ENCODE measurements at regions not wholly inside any gene's neighbourhood (a gene's known extent, or its start where the extent isn't known, plus 50 kb on each side); places are given as distances from the start of the nearest gene placed in this dataset.
"Not testable (repeated sequence)": the region's sequence is repeated elsewhere in the genome, so short reads cannot be mapped to it uniquely, and the experiment has no call there.

GRCh38 chr3:10645800-10646199 is 140.4 kb upstream of the ATP2B2 start:
- no peak overlapping the region for H3K4me2 ChIP-seq

GRCh38 chr3:10646531-10647335 is 141.3 kb upstream of the ATP2B2 start:
- Histone ChIP-seq H3K27ac (no peak overlapping the region), H3K4me1 (ENCODE audit: low read depth, poor library complexity, severe bottlenecking) (no peaks in the 10 kb centered on the region), H4K20me1 (ENCODE audit: insufficient read depth) (no peaks in the 10 kb centered on the region), H3K27me3 (ENCODE audit: insufficient read depth, low read depth) (no peaks in the 10 kb centered on the region), H3K4me3 (IDR thresholded peaks at IDR 0.05; ENCODE audit: insufficient read depth, low read depth, low read length) (no peak overlapping the region), H3K36me3 (ENCODE audit: insufficient read depth) (no peaks in the 10 kb centered on the region), H2AFZ (ENCODE audit: low read depth) (no peak overlapping the region), H3K9ac (no peak overlapping the region), H3K4me2 (no peak overlapping the region), H3K79me2 (ENCODE audit: insufficient read depth, low read depth) (no peaks in the 10 kb centered on the region)
- no peak for TF ChIP-seq CTCF (conservative IDR thresholded peaks at IDR 0.05; ENCODE audit: low read depth, low read length)

More at GRCh38 chr3:10645800-10646199, 140.4 kb upstream of the ATP2B2 start:
- H3K27me3 ChIP-seq (ENCODE audit: insufficient read depth, low read depth): no peaks in the 10 kb centered on the region
- H3K9ac ChIP-seq: no peak overlapping the region
- H3K4me1 ChIP-seq (ENCODE audit: low read depth, poor library complexity, severe bottlenecking): no peaks in the 10 kb centered on the region
- no peak overlapping the region for H2AFZ ChIP-seq (ENCODE audit: low read depth)
- H3K4me3 ChIP-seq (IDR thresholded peaks at IDR 0.05; ENCODE audit: insufficient read depth, low read depth, low read length): no peak overlapping the region
- no peak for TF ChIP-seq CTCF (conservative IDR thresholded peaks at IDR 0.05; ENCODE audit: low read depth, low read length)
- no peaks in the 10 kb centered on the region for H3K36me3 ChIP-seq (ENCODE audit: insufficient read depth)
- H4K20me1 ChIP-seq (ENCODE audit: insufficient read depth): no peaks in the 10 kb centered on the region
- H3K27ac ChIP-seq: no peak overlapping the region
- H3K79me2 ChIP-seq (ENCODE audit: insufficient read depth, low read depth): no peaks in the 10 kb centered on the region

DNA sequence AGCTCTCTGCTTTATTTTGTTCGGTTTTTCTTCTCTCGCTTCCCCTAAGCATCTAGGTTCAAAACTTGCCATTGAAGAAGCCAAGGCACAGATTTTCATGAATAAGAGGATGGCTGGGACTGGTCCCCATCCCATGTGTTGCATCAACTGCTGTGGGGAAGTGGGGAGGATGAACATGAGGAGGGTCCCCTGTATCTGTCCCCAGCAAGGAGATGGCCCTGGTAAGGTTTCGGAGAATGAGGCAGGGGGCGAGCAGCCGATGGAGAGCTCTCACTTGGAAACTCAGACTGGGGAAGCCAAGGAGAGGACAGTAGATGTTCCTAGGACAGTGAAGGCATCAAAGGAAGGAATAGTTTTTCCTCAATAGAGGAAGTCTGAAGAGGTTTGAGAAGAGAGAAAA is 142.0 kb upstream of the ATP2B2 start:
- Histone ChIP-seq H3K36me3 (ENCODE audit: insufficient read depth) (no peaks in the 10 kb centered on the region), H4K20me1 (ENCODE audit: insufficient read depth) (no peaks in the 10 kb centered on the region), H3K4me1 (ENCODE audit: low read depth, poor library complexity, severe bottlenecking) (no peaks in the 10 kb centered on the region), H3K4me2 (no peak overlapping the region), H2AFZ (ENCODE audit: low read depth) (no peak overlapping the region), H3K9ac (no peak overlapping the region), H3K27ac (no peak overlapping the region), H3K79me2 (ENCODE audit: insufficient read depth, low read depth) (no peaks in the 10 kb centered on the region), H3K27me3 (ENCODE audit: insufficient read depth, low read depth) (no peaks in the 10 kb centered on the region), H3K4me3 (IDR thresholded peaks at IDR 0.05; ENCODE audit: insufficient read depth, low read depth, low read length) (no peak overlapping the region)
- no peak for TF ChIP-seq CTCF (conservative IDR thresholded peaks at IDR 0.05; ENCODE audit: low read depth, low read length)

GRCh38 chr3:10648181-10648580 is 142.8 kb upstream of the ATP2B2 start:
- H3K27me3 ChIP-seq (ENCODE audit: insufficient read depth, low read depth): no peaks in the 10 kb centered on the region
- H3K9ac ChIP-seq: no peak overlapping the region
- H3K27ac ChIP-seq: no peak overlapping the region
- no peak overlapping the region for H3K4me2 ChIP-seq
- no peak overlapping the region for H3K4me3 ChIP-seq (IDR thresholded peaks at IDR 0.05; ENCODE audit: insufficient read depth, low read depth, low read length)
- H3K4me1 ChIP-seq (ENCODE audit: low read depth, poor library complexity, severe bottlenecking): no peaks in the 10 kb centered on the region
- H2AFZ ChIP-seq (ENCODE audit: low read depth): no peak overlapping the region
- H4K20me1 ChIP-seq (ENCODE audit: insufficient read depth): no peaks in the 10 kb centered on the region
- no peaks in the 10 kb centered on the region for H3K36me3 ChIP-seq (ENCODE audit: insufficient read depth)
- H3K79me2 ChIP-seq (ENCODE audit: insufficient read depth, low read depth): no peaks in the 10 kb centered on the region
- no peak for TF ChIP-seq CTCF (conservative IDR thresholded peaks at IDR 0.05; ENCODE audit: low read depth, low read length)

GRCh38 chr3:10649463-10649862 is 144.1 kb upstream of the ATP2B2 start:
- not testable (repeated sequence) for H3K9ac ChIP-seq; H3K4me1 ChIP-seq (ENCODE audit: low read depth, poor library complexity, severe bottlenecking); H3K79me2 ChIP-seq (ENCODE audit: insufficient read depth, low read depth); H3K36me3 ChIP-seq (ENCODE audit: insufficient read depth); H2AFZ ChIP-seq (ENCODE audit: low read depth); H4K20me1 ChIP-seq (ENCODE audit: insufficient read depth); H3K27ac ChIP-seq; H3K4me3 ChIP-seq (IDR thresholded peaks at IDR 0.05; ENCODE audit: insufficient read depth, low read depth, low read length); H3K27me3 ChIP-seq (ENCODE audit: insufficient read depth, low read depth); H3K4me2 ChIP-seq

All from KMS-11 (cell line).